ENCODE measurements at regions not wholly inside any gene's neighbourhood (a gene's known extent, or its start where the extent isn't known, plus 50 kb on each side); places are given as distances from the start of the nearest gene placed in this dataset.

GRCh38 chr2:226399006-226399405 lies 400.6 kb downstream of the IRS1 start:
- no peak for TF ChIP-seq CTCF (IDR thresholded peaks at IDR 0.05; ENCODE audit: unreplicated experiment)
- H3K9me3 Mint-ChIP-seq (ENCODE audit: unreplicated experiment) = peaks cover 7% of the 10 kb centered on the region
- H3K4me3 Mint-ChIP-seq (ENCODE audit: unreplicated experiment) = no peak overlapping the region
- BruUV-seq (replicated peaks) = no TSS peak
- ChIA-PET CTCF (no interaction called here), POLR2A (no interaction called here)
- no peaks in the 10 kb centered on the region for H3K36me3 Mint-ChIP-seq (ENCODE audit: insufficient read depth, unreplicated experiment)
- no peak overlapping the region for H3K27ac Mint-ChIP-seq (ENCODE audit: low read depth, unreplicated experiment)
- DNase-seq (ENCODE audit: unreplicated experiment) = no peak
- peaks cover 4% of the 10 kb centered on the region for H3K4me1 Mint-ChIP-seq (ENCODE audit: insufficient read depth, unreplicated experiment)
- no peaks in the 10 kb centered on the region for H3K27me3 Mint-ChIP-seq (ENCODE audit: insufficient read depth, unreplicated experiment)
- intact Hi-C loops (cut with micrococcal nuclease) = no loop called here

- Mint-ChIP-seq H3K36me3 (ENCODE audit: insufficient read depth, unreplicated experiment) (no peaks in the 10 kb centered on the region), H3K4me1 (ENCODE audit: insufficient read depth, unreplicated experiment) (peaks cover 4% of the 10 kb centered on the region), H3K27ac (ENCODE audit: low read depth, unreplicated experiment) (no peak overlapping the region), H3K9me3 (ENCODE audit: unreplicated experiment) (peaks cover 7% of the 10 kb centered on the region), H3K27me3 (ENCODE audit: insufficient read depth, unreplicated experiment) (no peaks in the 10 kb centered on the region), H3K4me3 (ENCODE audit: unreplicated experiment) (no peak overlapping the region)
- DNase-seq (ENCODE audit: unreplicated experiment) = no peak
- intact Hi-C loops (cut with micrococcal nuclease) = no loop called here
- no TSS peak for BruUV-seq (replicated peaks)
- ChIA-PET POLR2A (no interaction called here), CTCF (no interaction called here)
- no peak for TF ChIP-seq CTCF (IDR thresholded peaks at IDR 0.05; ENCODE audit: unreplicated experiment)
These were observed 401.0 kb downstream of the IRS1 start for GRCh38 chr2:226398580-226398979.

GRCh38 chr2:226396541-226396940 lies 403.1 kb downstream of the IRS1 start:
- POLR2A ChIA-PET = no interaction called here
- TF ChIP-seq CTCF (IDR thresholded peaks at IDR 0.05; ENCODE audit: unreplicated experiment) = no peak
- intact Hi-C loops (cut with micrococcal nuclease) = no loop called here
- Mint-ChIP-seq H3K27me3 (ENCODE audit: insufficient read depth, unreplicated experiment) (no peaks in the 10 kb centered on the region), H3K4me1 (ENCODE audit: insufficient read depth, unreplicated experiment) (no peaks in the 10 kb centered on the region), H3K36me3 (ENCODE audit: insufficient read depth, unreplicated experiment) (no peaks in the 10 kb centered on the region), H3K4me3 (ENCODE audit: unreplicated experiment) (no peak overlapping the region), H3K9me3 (ENCODE audit: unreplicated experiment) (peaks cover 6% of the 10 kb centered on the region), H3K27ac (ENCODE audit: low read depth, unreplicated experiment) (no peak overlapping the region)
- CTCF ChIA-PET = no interaction called here
- no TSS peak for BruUV-seq (replicated peaks)
- DNase-seq (ENCODE audit: unreplicated experiment) = no peak

DNA sequence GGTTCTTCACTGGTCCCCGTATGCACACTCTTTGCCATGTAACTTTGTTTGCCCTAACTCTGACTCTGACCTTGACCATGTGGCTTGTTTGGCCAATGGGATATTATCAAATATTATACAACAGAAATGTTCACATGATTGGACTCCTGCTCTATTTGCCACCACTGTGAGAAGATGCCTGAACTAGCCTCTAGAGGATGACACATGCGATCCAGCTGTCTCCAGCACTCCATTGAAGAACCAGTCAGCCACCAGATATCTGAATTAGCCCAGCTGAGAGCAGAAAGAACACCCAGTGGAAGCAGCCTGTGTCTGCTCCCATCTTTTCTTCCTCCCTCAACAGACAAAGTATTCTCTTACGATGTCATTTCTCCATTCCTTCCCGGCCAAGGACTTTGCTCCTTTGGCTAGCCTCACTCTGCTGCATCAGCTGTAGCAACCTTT lies 412.1 kb downstream of the IRS1 start:
- Mint-ChIP-seq H3K27me3 (ENCODE audit: insufficient read depth, unreplicated experiment) (no peaks in the 10 kb centered on the region), H3K4me3 (ENCODE audit: unreplicated experiment) (no peak overlapping the region), H3K4me1 (ENCODE audit: insufficient read depth, unreplicated experiment) (no peaks in the 10 kb centered on the region), H3K27ac (ENCODE audit: low read depth, unreplicated experiment) (no peak overlapping the region), H3K9me3 (ENCODE audit: unreplicated experiment) (peaks cover 7% of the 10 kb centered on the region), H3K36me3 (ENCODE audit: insufficient read depth, unreplicated experiment) (no peaks in the 10 kb centered on the region)
- ChIA-PET CTCF (interaction anchor here (1.8 kb wide), 1 partner anchor 10 kb away, joined by 6 read pairs; no protein-coding TSS in a partner anchor), POLR2A (no interaction called here)
- no peak for TF ChIP-seq CTCF (IDR thresholded peaks at IDR 0.05; ENCODE audit: unreplicated experiment)
- DNase-seq (ENCODE audit: unreplicated experiment) = no peak
- no TSS peak for BruUV-seq (replicated peaks)
- intact Hi-C loops (cut with micrococcal nuclease) = no loop called here

All from MCF 10A (cell line).